GM23248 (cell line): ENCODE measurements at regions not wholly inside any gene's neighbourhood (a gene's known extent, or its start where the extent isn't known, plus 50 kb on each side); places are given as distances from the start of the nearest gene placed in this dataset.

Experiments
- DNase-seq: peaks from one replicate; pipeline ENCODE4 v3.0.0-alpha.2; 2015
- H2AFZ ChIP-seq: fragments of 200-600 bp; sonication (generic); 2 replicates; pipeline ENCODE4 v1.6.1; 2016; ENCODE audit warnings: antibody characterized with exemption
- H3F3A ChIP-seq: fragments of 200-600 bp; sonication (generic); 2 replicates; pipeline ENCODE4 v1.6.1; 2016; ENCODE audit warnings: mild to moderate bottlenecking, antibody characterized with exemption, mixed run types; ENCODE audit not compliant: insufficient read depth
- H3K27ac ChIP-seq: fragments of 200-600 bp; sonication (generic); 2 replicates; pipeline ENCODE4 v1.5.1; 2016; ENCODE audit warnings: mild to moderate bottlenecking
- H3K27me3 ChIP-seq: fragments of 200-600 bp; sonication (generic); replicated peaks from 2 replicates; pipeline ENCODE4 v1.6.1; 2016; ENCODE audit warnings: mild to moderate bottlenecking; ENCODE audit not compliant: insufficient read depth
- H3K36me3 ChIP-seq: fragments of 200-600 bp; sonication (generic); 2 replicates; pipeline ENCODE4 v1.6.1; 2016; ENCODE audit warnings: low read depth, mild to moderate bottlenecking
- H3K4me1 ChIP-seq: fragments of 200-600 bp; sonication (generic); 2 replicates; pipeline ENCODE4 v1.6.1; 2016; ENCODE audit warnings: mild to moderate bottlenecking; ENCODE audit not compliant: insufficient read depth
- H3K4me2 ChIP-seq: fragments of 200-600 bp; sonication (generic); one replicate; pipeline ENCODE4 v1.6.1; 2016; ENCODE audit warnings: mild to moderate bottlenecking; ENCODE audit not compliant: unreplicated experiment
- H3K4me3 ChIP-seq: fragments of 200-600 bp; sonication (generic); 2 replicates; pipeline ENCODE4 v1.5.1; 2016; ENCODE audit warnings: mild to moderate bottlenecking
- H3K79me2 ChIP-seq: fragments of 200-600 bp; sonication (generic); 2 replicates; pipeline ENCODE4 v1.6.1; 2016; ENCODE audit warnings: mild to moderate bottlenecking; ENCODE audit not compliant: insufficient read depth
- H3K9ac ChIP-seq: fragments of 200-600 bp; sonication (generic); 2 replicates; pipeline ENCODE4 v1.6.1; 2016; ENCODE audit warnings: mild to moderate bottlenecking
- H3K9me2 ChIP-seq: fragments of 200-600 bp; sonication (generic); 2 replicates; pipeline ENCODE4 v1.6.1; 2016; ENCODE audit warnings: mixed run types, mild to moderate bottlenecking, moderate library complexity; ENCODE audit not compliant: insufficient read depth
- H3K9me3 ChIP-seq: fragments of 200-600 bp; sonication (generic); one replicate; pipeline ENCODE4 v1.6.1; 2017; ENCODE audit warnings: low read depth
- H4K20me1 ChIP-seq: fragments of 200-600 bp; sonication (generic); 2 replicates; pipeline ENCODE4 v1.6.0; 2016; ENCODE audit not compliant: insufficient read depth
- EZH2 ChIP-seq: fragments of 200-600 bp; sonication (generic); IDR thresholded peaks from 2 replicates; pipeline ENCODE4 v1.6.1; 2018; ENCODE audit warnings: antibody characterized with exemption, mild to moderate bottlenecking; ENCODE audit not compliant: insufficient read depth, poor library complexity, severe bottlenecking
- EZH2phosphoT487 ChIP-seq: fragments of 200-600 bp; sonication (generic); IDR thresholded peaks from 2 replicates; pipeline ENCODE4 v1.6.1; 2018; ENCODE audit warnings: antibody characterized with exemption, moderate library complexity, mild to moderate bottlenecking, low read depth; ENCODE audit not compliant: insufficient read depth
- WGBS, 2 experiments: methylation state at CpG; one replicate each; pipeline ENCODE4 v1.1.6; 2015 to 2017; ENCODE audit warnings: low lambda C conversion rate in 2 of 2, low coverage in 1 of 2; ENCODE audit errors: missing lambda C conversion rate in 2 of 2; 5-methylcytosine and 5-hydroxymethylcytosine counted together
- in situ Hi-C: fragments of 300-500 bp; cut with MboI; formaldehyde crosslinking; loops from 2 replicates; pipeline ENCODE4 v1.15.0; 2020

GRCh38 chr4:81348086-81348777, 123.5 kb downstream of the RASGEF1B start:
- Histone ChIP-seq H4K20me1 (no peaks in the 10 kb centered on the region), H3K4me1 (peaks cover 16% of the 10 kb centered on the region), H3K79me2 (no peaks in the 10 kb centered on the region), H3K4me2 (no peak overlapping the region), H3K9ac (no peak overlapping the region), H3K9me2 (no peaks in the 10 kb centered on the region), H3K27ac (no peak overlapping the region), H3K27me3 (no peaks in the 10 kb centered on the region), H2AFZ (no peak overlapping the region), H3K9me3 (no peaks in the 10 kb centered on the region), H3K4me3 (no peak overlapping the region), H3K36me3 (no peaks in the 10 kb centered on the region), H3F3A (peaks cover 16% of the 10 kb centered on the region)
- no peak for DNase-seq
- TF ChIP-seq EZH2phosphoT487 (no peak), EZH2 (no peak)
- 91 to 95% methylated on average over 3 of the region's 3 CpGs for WGBS, 2 experiments
- in situ Hi-C loops = no loop called here

GRCh38 chr4:81346719-81347118, 125.0 kb downstream of the RASGEF1B start:
- Histone ChIP-seq H3K9ac (no peak overlapping the region), H3K9me3 (no peaks in the 10 kb centered on the region), H3K4me1 (peaks cover under 1% of the 10 kb centered on the region), H3K9me2 (no peaks in the 10 kb centered on the region), H3K27ac (no peak overlapping the region), H3K4me2 (no peak overlapping the region), H3F3A (0 out of 2 replicates have a peak, but pooled peaks cover under 1% of the 10 kb centered on the region), H4K20me1 (no peaks in the 10 kb centered on the region), H2AFZ (no peak overlapping the region), H3K4me3 (no peak overlapping the region), H3K27me3 (no peaks in the 10 kb centered on the region), H3K79me2 (no peaks in the 10 kb centered on the region), H3K36me3 (no peaks in the 10 kb centered on the region)
- in situ Hi-C loops = no loop called here
- 100% methylated on average over 1 of the region's 1 CpG for WGBS, 2 experiments
- DNase-seq = no peak
- TF ChIP-seq EZH2 (no peak), EZH2phosphoT487 (no peak)

GRCh38 chr4:81343536-81343935, 128.2 kb downstream of the RASGEF1B start:
- WGBS, 2 experiments = 79 to 88% methylated on average over 3 of the region's 3 CpGs
- TF ChIP-seq EZH2 (no peak), EZH2phosphoT487 (no peak)
- H3K27ac ChIP-seq = no peak overlapping the region
- no peaks in the 10 kb centered on the region for H3K4me1 ChIP-seq
- H3K4me3 ChIP-seq = no peak overlapping the region
- H3K36me3 ChIP-seq = no peaks in the 10 kb centered on the region
- no peak overlapping the region for H3K9ac ChIP-seq
- H3F3A ChIP-seq = no peaks in the 10 kb centered on the region
- no peak for DNase-seq
- H3K27me3 ChIP-seq = no peaks in the 10 kb centered on the region
- no peak overlapping the region for H2AFZ ChIP-seq
- in situ Hi-C loops = no loop called here
- no peak overlapping the region for H3K4me2 ChIP-seq
- H4K20me1 ChIP-seq = no peaks in the 10 kb centered on the region
- no peaks in the 10 kb centered on the region for H3K9me2 ChIP-seq
- no peaks in the 10 kb centered on the region for H3K79me2 ChIP-seq
- no peaks in the 10 kb centered on the region for H3K9me3 ChIP-seq

GRCh38 chr4:81343046-81343445, 128.0 kb upstream of the PRKG2 start:
- Histone ChIP-seq H3K79me2 (no peaks in the 10 kb centered on the region), H3K4me2 (no peak overlapping the region), H3K9ac (no peak overlapping the region), H3F3A (no peaks in the 10 kb centered on the region), H3K4me3 (no peak overlapping the region), H3K27ac (no peak overlapping the region), H4K20me1 (no peaks in the 10 kb centered on the region), H3K4me1 (no peaks in the 10 kb centered on the region), H3K36me3 (no peaks in the 10 kb centered on the region), H3K27me3 (no peaks in the 10 kb centered on the region), H2AFZ (no peak overlapping the region), H3K9me2 (no peaks in the 10 kb centered on the region), H3K9me3 (no peaks in the 10 kb centered on the region)
- TF ChIP-seq EZH2 (no peak), EZH2phosphoT487 (no peak)
- no peak for DNase-seq
- WGBS, 2 experiments = 83 to 86% methylated on average over 1 of the region's 1 CpG
- in situ Hi-C loops = no loop called here

GRCh38 chr4:81337211-81337610, 122.2 kb upstream of the PRKG2 start:
- H4K20me1 ChIP-seq = no peaks in the 10 kb centered on the region
- H3K4me3 ChIP-seq = no peak overlapping the region
- DNase-seq = peak; percentile 12
- peaks cover 18% of the 10 kb centered on the region for H3F3A ChIP-seq
- no peak overlapping the region for H3K9ac ChIP-seq
- H3K9me2 ChIP-seq = no peaks in the 10 kb centered on the region
- no peak overlapping the region for H3K27ac ChIP-seq
- no peaks in the 10 kb centered on the region for H3K36me3 ChIP-seq
- H3K4me2 ChIP-seq = no peak overlapping the region
- peaks cover 22% of the 10 kb centered on the region for H3K4me1 ChIP-seq
- WGBS, 2 experiments = 3 to 7% methylated on average over 1 of the region's 1 CpG
- no peaks in the 10 kb centered on the region for H3K79me2 ChIP-seq
- H3K27me3 ChIP-seq = no peaks in the 10 kb centered on the region
- no peak overlapping the region for H2AFZ ChIP-seq
- TF ChIP-seq EZH2 (no peak), EZH2phosphoT487 (no peak)
- H3K9me3 ChIP-seq = no peaks in the 10 kb centered on the region
- in situ Hi-C loops = no loop called here
